Suprapubic skin (tissue), 4 donors: ENCODE measurements at regions not wholly inside any gene's neighbourhood (a gene's known extent, or its start where the extent isn't known, plus 50 kb on each side); places are given as distances from the start of the nearest gene placed in this dataset.

Experiments
- DNase-seq, 2 donors: peaks; one replicate each; pipeline ENCODE4 v3.0.0-alpha.2; 2019; ENCODE audit warnings: low spot score in 2 of 2
- H3K27ac ChIP-seq: fragments of 200-600 bp; sonication (generic); one replicate; pipeline ENCODE4 v1.5.1; 2019
- H3K27me3 ChIP-seq: fragments of 200-600 bp; sonication (generic); one replicate; pipeline ENCODE4 v1.5.1; 2019
- H3K36me3 ChIP-seq: fragments of 200-600 bp; sonication (generic); one replicate; pipeline ENCODE4 v1.5.1; 2019
- H3K4me1 ChIP-seq: fragments of 200-600 bp; sonication (generic); one replicate; pipeline ENCODE4 v1.5.1; 2019
- H3K4me3 ChIP-seq: fragments of 200-600 bp; sonication (generic); one replicate; pipeline ENCODE4 v1.5.1; 2019; ENCODE audit warnings: mild to moderate bottlenecking
- H3K9me3 ChIP-seq: fragments of 200-600 bp; sonication (generic); one replicate; pipeline ENCODE4 v1.5.1; 2019
- EP300 ChIP-seq: sonication (generic); formaldehyde crosslinking; IDR thresholded peaks from one replicate; pipeline ENCODE4 v1.6.1; 2017; ENCODE audit warnings: antibody characterized with exemption
- POLR2A ChIP-seq, 2 donors: fragments of 450-650 bp; IDR thresholded peaks; one replicate each; pipeline ENCODE4 v1.6.1; 2017; ENCODE audit warnings: antibody characterized with exemption in 2 of 2, mild to moderate bottlenecking in 2 of 2, moderate library complexity in 2 of 2
- POLR2AphosphoS5 ChIP-seq, 3 donors: sonication (generic); formaldehyde crosslinking; IDR thresholded peaks; one replicate each; pipeline ENCODE4 v1.6.1; 2017; ENCODE audit warnings: antibody characterized with exemption in 3 of 3
- WGBS: methylation state at CpG from one replicate; pipeline ENCODE4 v1.1.5; 2018; 5-methylcytosine and 5-hydroxymethylcytosine counted together
- TF ChIP-seq, protein P1 (sequence below), 2 donors: fragments of 200-600 bp in 1 of 2; fragments of 450-650 bp in 1 of 2; sonication (generic) in 1 of 2; IDR thresholded peaks; one replicate each; pipeline ENCODE4 v1.5.1; 2016 to 2019; ENCODE audit warnings: antibody characterized with exemption in 2 of 2, mild to moderate bottlenecking in 1 of 2, moderate library complexity in 1 of 2

- Histone ChIP-seq H3K4me3 (no peak overlapping the region), H3K27ac (no peak overlapping the region), H3K9me3 (no peaks in the 10 kb centered on the region), H3K36me3 (no peaks in the 10 kb centered on the region), H3K27me3 (no peaks in the 10 kb centered on the region), H3K4me1 (no peaks in the 10 kb centered on the region)
- 61% methylated on average over 1 of the region's 1 CpG for WGBS
- TF ChIP-seq, protein P1, sequence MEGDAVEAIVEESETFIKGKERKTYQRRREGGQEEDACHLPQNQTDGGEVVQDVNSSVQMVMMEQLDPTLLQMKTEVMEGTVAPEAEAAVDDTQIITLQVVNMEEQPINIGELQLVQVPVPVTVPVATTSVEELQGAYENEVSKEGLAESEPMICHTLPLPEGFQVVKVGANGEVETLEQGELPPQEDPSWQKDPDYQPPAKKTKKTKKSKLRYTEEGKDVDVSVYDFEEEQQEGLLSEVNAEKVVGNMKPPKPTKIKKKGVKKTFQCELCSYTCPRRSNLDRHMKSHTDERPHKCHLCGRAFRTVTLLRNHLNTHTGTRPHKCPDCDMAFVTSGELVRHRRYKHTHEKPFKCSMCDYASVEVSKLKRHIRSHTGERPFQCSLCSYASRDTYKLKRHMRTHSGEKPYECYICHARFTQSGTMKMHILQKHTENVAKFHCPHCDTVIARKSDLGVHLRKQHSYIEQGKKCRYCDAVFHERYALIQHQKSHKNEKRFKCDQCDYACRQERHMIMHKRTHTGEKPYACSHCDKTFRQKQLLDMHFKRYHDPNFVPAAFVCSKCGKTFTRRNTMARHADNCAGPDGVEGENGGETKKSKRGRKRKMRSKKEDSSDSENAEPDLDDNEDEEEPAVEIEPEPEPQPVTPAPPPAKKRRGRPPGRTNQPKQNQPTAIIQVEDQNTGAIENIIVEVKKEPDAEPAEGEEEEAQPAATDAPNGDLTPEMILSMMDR (IDR thresholded peaks at IDR 0.05): no peak
- no peak for TF ChIP-seq EP300
- TF ChIP-seq POLR2A (IDR thresholded peaks at IDR 0.05): no peak
- no peak for TF ChIP-seq POLR2AphosphoS5 (IDR thresholded peaks at IDR 0.05)
- DNase-seq: no peak
These were observed 736.7 kb upstream of the PTBP2 start for GRCh38 chr1:95984798-95985374.

GRCh38 chr1:95990033-95990432 is 731.6 kb upstream of the PTBP2 start:
- H3K36me3 ChIP-seq: no peaks in the 10 kb centered on the region
- H3K27ac ChIP-seq: no peak overlapping the region
- H3K9me3 ChIP-seq: no peaks in the 10 kb centered on the region
- no peak for DNase-seq
- no peak overlapping the region for H3K4me3 ChIP-seq
- H3K27me3 ChIP-seq: no peaks in the 10 kb centered on the region
- no peaks in the 10 kb centered on the region for H3K4me1 ChIP-seq
- TF ChIP-seq EP300: no peak
- TF ChIP-seq POLR2AphosphoS5 (IDR thresholded peaks at IDR 0.05): no peak
- TF ChIP-seq, protein P1 (IDR thresholded peaks at IDR 0.05): no peak
- TF ChIP-seq POLR2A (IDR thresholded peaks at IDR 0.05): no peak
- WGBS: 68% methylated on average over 2 of the region's 2 CpGs

DNA sequence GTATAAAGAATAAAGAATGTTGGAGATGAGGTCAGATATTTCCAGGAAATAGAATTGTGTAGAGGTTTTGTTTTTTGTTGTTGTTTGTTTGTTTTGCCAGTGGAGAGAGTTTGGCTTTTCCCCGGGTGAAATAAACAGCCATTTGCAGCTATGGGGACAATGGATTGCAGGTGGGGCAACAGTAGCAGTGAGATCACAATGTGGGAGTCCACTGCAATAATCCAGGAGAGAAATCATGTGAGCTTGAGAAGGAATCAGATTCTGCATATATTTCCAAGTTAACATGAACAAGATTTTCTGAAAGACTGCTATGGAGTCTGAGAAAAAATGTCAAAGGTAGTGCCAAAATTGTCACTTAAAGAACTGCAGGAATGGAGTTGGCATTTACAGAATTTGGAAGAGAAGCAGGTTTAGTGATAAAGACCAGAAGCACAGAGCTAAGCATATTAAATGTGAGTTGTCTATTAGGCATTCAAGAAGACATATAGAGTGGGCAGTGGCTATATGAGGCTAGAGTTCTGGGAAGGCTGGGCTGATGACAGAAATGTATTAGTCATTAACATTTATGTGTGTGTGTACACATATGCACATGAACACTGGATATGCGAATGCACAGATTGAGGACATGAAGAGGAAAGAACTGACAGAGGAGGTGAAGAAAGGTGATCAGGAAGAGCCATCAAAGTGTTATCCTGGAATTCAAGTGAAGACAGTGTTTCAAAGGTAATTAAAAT is 729.6 kb upstream of the PTBP2 start:
- DNase-seq: no peak
- WGBS: 69% methylated on average over 2 of the region's 2 CpGs
- Histone ChIP-seq H3K27ac (no peak overlapping the region), H3K4me1 (no peaks in the 10 kb centered on the region), H3K9me3 (no peaks in the 10 kb centered on the region), H3K4me3 (no peak overlapping the region), H3K36me3 (no peaks in the 10 kb centered on the region), H3K27me3 (no peaks in the 10 kb centered on the region)
- TF ChIP-seq EP300 (no peak), POLR2A (IDR thresholded peaks at IDR 0.05) (no peak), POLR2AphosphoS5 (IDR thresholded peaks at IDR 0.05) (no peak)
- TF ChIP-seq, protein P1 (IDR thresholded peaks at IDR 0.05): no peak

DNA sequence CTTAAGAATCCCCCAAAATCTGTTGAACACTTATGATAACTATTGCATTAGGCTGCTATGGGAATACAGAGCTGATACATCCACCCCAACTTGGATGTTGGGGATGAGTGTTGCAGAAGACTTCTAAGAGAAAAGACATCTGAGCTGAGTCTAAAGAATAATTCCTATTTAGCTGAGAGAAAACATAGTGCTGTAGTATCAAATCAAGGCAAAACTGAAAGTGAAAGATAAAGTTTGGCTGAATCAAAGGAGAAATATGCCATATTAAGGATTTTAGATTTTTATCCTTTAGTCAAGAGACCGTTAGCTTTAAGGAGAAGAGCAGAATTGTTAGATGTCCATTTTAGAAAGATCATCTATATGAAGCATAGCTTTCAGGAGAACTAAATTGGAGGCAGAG is 726.9 kb upstream of the PTBP2 start:
- WGBS: 43% methylated on average over 1 of the region's 1 CpG
- Histone ChIP-seq H3K27ac (no peak overlapping the region), H3K4me1 (no peaks in the 10 kb centered on the region), H3K9me3 (no peaks in the 10 kb centered on the region), H3K27me3 (no peaks in the 10 kb centered on the region), H3K4me3 (no peak overlapping the region), H3K36me3 (no peaks in the 10 kb centered on the region)
- DNase-seq: no peak
- TF ChIP-seq EP300 (no peak), POLR2A (IDR thresholded peaks at IDR 0.05) (no peak), POLR2AphosphoS5 (IDR thresholded peaks at IDR 0.05) (no peak)
- TF ChIP-seq, protein P1 (IDR thresholded peaks at IDR 0.05): no peak

- Histone ChIP-seq H3K4me3 (no peak overlapping the region), H3K27me3 (no peaks in the 10 kb centered on the region), H3K4me1 (no peaks in the 10 kb centered on the region), H3K9me3 (no peaks in the 10 kb centered on the region), H3K36me3 (no peaks in the 10 kb centered on the region), H3K27ac (no peak overlapping the region)
- WGBS: 77% methylated on average over 2 of the region's 2 CpGs
- TF ChIP-seq POLR2A (IDR thresholded peaks at IDR 0.05) (no peak), POLR2AphosphoS5 (IDR thresholded peaks at IDR 0.05) (no peak), EP300 (no peak)
- TF ChIP-seq, protein P1 (IDR thresholded peaks at IDR 0.05): no peak
- DNase-seq: no peak
These were observed 719.4 kb upstream of the PTBP2 start for GRCh38 chr1:96002201-96002600.
